GM18508 (cell line): ENCODE measurements at regions not wholly inside any gene's neighbourhood (a gene's known extent, or its start where the extent isn't known, plus 50 kb on each side); places are given as distances from the start of the nearest gene placed in this dataset.
A peak's percentile ranks its signal among the peaks of the same experiment; 100 is the strongest.
"Not testable (repeated sequence)": the region's sequence is repeated elsewhere in the genome, so short reads cannot be mapped to it uniquely, and the experiment has no call there.

Experiments used
- ATAC-seq: cut with Tn5 transposase; IDR thresholded peaks from one replicate; pipeline ENCODE4 v1.9.1; 2021; ENCODE audit warnings: moderate number of reproducible peaks; ENCODE audit not compliant: insufficient read depth, unreplicated experiment

GRCh38 chr15:96053781-96054428 lies 276.6 kb upstream of the NR2F2 start:
- no peak for ATAC-seq

GRCh38 chr15:96054621-96055020 lies 275.9 kb upstream of the NR2F2 start:
- ATAC-seq: no peak

GRCh38 chr15:96058103-96058851 lies 272.2 kb upstream of the NR2F2 start:
- ATAC-seq: peak; percentile 87

- not testable (repeated sequence) for ATAC-seq
Measured at GRCh38 chr15:96058852-96059103, 271.7 kb upstream of the NR2F2 start.

GRCh38 chr15:96060591-96060990 lies 269.9 kb upstream of the NR2F2 start:
- ATAC-seq: not testable (repeated sequence)

- ATAC-seq: no peak
Measured at GRCh38 chr15:96064351-96064756, 266.1 kb upstream of the NR2F2 start.

GRCh38 chr15:96066126-96066525 lies 264.4 kb upstream of the NR2F2 start:
- no peak for ATAC-seq

GRCh38 chr15:96066852-96067495 lies 263.5 kb upstream of the NR2F2 start:
- ATAC-seq: no peak

GRCh38 chr15:96067677-96068076 lies 262.8 kb upstream of the NR2F2 start:
- no peak for ATAC-seq

- ATAC-seq: no peak
Measured at GRCh38 chr15:96068897-96069296, 261.6 kb upstream of the NR2F2 start.

GRCh38 chr15:96070636-96071035 lies 259.9 kb upstream of the NR2F2 start:
- ATAC-seq: no peak

- ATAC-seq: no peak
Measured at GRCh38 chr15:96072821-96073220, 257.7 kb upstream of the NR2F2 start.

- ATAC-seq: no peak
Measured at GRCh38 chr15:96073908-96074307, 256.6 kb upstream of the NR2F2 start.

GRCh38 chr15:96075895-96076294 lies 254.6 kb upstream of the NR2F2 start:
- ATAC-seq: no peak

- ATAC-seq: no peak
Measured at GRCh38 chr15:96076350-96076749, 254.2 kb upstream of the NR2F2 start.

GRCh38 chr15:96079041-96079440 lies 251.5 kb upstream of the NR2F2 start:
- ATAC-seq: no peak

- ATAC-seq: no peak
Measured at GRCh38 chr15:96079882-96080281, 250.6 kb upstream of the NR2F2 start.

- ATAC-seq: no peak
Measured at GRCh38 chr15:96086164-96086563, 244.3 kb upstream of the NR2F2 start.

- ATAC-seq: no peak
Measured at GRCh38 chr15:96087180-96087884, 243.2 kb upstream of the NR2F2 start.

GRCh38 chr15:96088650-96089049 lies 241.8 kb upstream of the NR2F2 start:
- ATAC-seq: no peak

GRCh38 chr15:96089405-96090058 lies 241.0 kb upstream of the NR2F2 start:
- no peak for ATAC-seq
